ENCODE measurements at regions not wholly inside any gene's neighbourhood (a gene's known extent, or its start where the extent isn't known, plus 50 kb on each side); places are given as distances from the start of the nearest gene placed in this dataset.
A peak's percentile ranks its signal among the peaks of the same experiment; 100 is the strongest.

- H3K4me1 ChIP-seq (ENCODE audit: control insufficient read depth in 3 of 3, insufficient read depth in 2 of 3, low read depth in 1 of 3, low read length in 2 of 3) = no peaks in the 10 kb centered on the region
- WGBS, 3 donors = 96 to 100% (median 97%) methylated on average over 2 of the region's 2 CpGs
- H3K4me3 ChIP-seq (ENCODE audit: low read depth in 1 of 3, low read length in 3 of 3) = no peak overlapping the region
- no peaks in the 10 kb centered on the region for H3K27me3 ChIP-seq (ENCODE audit: control insufficient read depth in 3 of 3, insufficient read depth in 3 of 3, low read length in 3 of 3)
- no peak for FAIRE-seq
- H3K27ac ChIP-seq (ENCODE audit: low read depth in 1 of 3, low read length in 2 of 3) = no peak overlapping the region
- DNase-seq = no peak
- no peaks in the 10 kb centered on the region for H3K9me3 ChIP-seq (ENCODE audit: control insufficient read depth in 2 of 2, insufficient read depth in 1 of 2, low read depth in 1 of 2, low read length in 1 of 2)
- H3K36me3 ChIP-seq (ENCODE audit: control insufficient read depth in 3 of 3, insufficient read depth in 2 of 3, low read depth in 1 of 3, low read length in 3 of 3) = no peaks in the 10 kb centered on the region
Measured at GRCh38 chr16:72542102-72542501, 370.1 kb upstream of the PMFBP1 start.

GRCh38 chr16:72537664-72538063 is 365.7 kb upstream of the PMFBP1 start:
- H3K4me3 ChIP-seq (ENCODE audit: low read depth in 1 of 3, low read length in 3 of 3) = no peak overlapping the region
- no peaks in the 10 kb centered on the region for H3K4me1 ChIP-seq (ENCODE audit: control insufficient read depth in 3 of 3, insufficient read depth in 2 of 3, low read depth in 1 of 3, low read length in 2 of 3)
- FAIRE-seq (no peak), DNase-seq (no peak)
- H3K36me3 ChIP-seq (ENCODE audit: control insufficient read depth in 3 of 3, insufficient read depth in 2 of 3, low read depth in 1 of 3, low read length in 3 of 3) = no peaks in the 10 kb centered on the region
- no peaks in the 10 kb centered on the region for H3K27me3 ChIP-seq (ENCODE audit: control insufficient read depth in 3 of 3, insufficient read depth in 3 of 3, low read length in 3 of 3)
- H3K9me3 ChIP-seq (ENCODE audit: control insufficient read depth in 2 of 2, insufficient read depth in 1 of 2, low read depth in 1 of 2, low read length in 1 of 2) = no peaks in the 10 kb centered on the region
- H3K27ac ChIP-seq (ENCODE audit: low read depth in 1 of 3, low read length in 2 of 3) = no peak overlapping the region

DNA sequence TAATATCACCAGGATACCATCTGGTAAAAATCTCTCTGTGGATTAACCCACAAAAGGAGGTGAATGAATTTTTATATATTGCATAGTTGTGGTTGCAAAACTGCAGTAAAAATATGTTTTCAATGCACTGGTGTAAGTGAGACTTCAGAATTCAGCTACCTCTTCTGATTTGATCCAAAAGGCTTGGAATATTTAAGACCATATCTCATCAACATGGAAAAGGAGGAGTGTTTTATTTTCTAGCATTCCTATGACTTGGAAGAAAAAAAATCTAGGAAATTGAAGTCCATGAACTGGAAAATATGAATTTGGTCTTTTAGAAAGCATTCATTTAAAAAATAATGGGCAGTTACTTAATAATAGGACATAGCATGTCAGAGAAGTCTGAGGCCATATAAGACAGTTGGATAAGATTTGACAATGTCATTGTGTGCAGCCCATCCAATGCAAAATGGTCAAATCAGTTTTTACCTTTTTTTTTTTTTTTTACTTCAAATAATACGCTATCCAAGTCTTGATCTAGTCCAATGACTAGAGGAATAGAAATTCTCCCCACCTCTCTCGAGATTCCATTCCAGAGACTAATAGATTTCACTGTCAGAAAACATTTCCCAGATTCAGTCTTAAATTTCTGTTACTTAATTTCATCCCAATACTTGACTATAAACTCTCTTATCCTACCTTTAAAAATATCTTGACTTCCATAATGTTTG is 364.9 kb upstream of the PMFBP1 start:
- no peaks in the 10 kb centered on the region for H3K4me1 ChIP-seq (ENCODE audit: control insufficient read depth in 3 of 3, insufficient read depth in 2 of 3, low read depth in 1 of 3, low read length in 2 of 3)
- DNase-seq (no peak), FAIRE-seq (no peak)
- H3K36me3 ChIP-seq (ENCODE audit: control insufficient read depth in 3 of 3, insufficient read depth in 2 of 3, low read depth in 1 of 3, low read length in 3 of 3) = no peaks in the 10 kb centered on the region
- H3K4me3 ChIP-seq (ENCODE audit: low read depth in 1 of 3, low read length in 3 of 3) = no peak overlapping the region
- WGBS, 3 donors = 75 to 93% (median 85%) methylated on average over 2 of the region's 2 CpGs
- no peak overlapping the region for H3K27ac ChIP-seq (ENCODE audit: low read depth in 1 of 3, low read length in 2 of 3)
- no peaks in the 10 kb centered on the region for H3K9me3 ChIP-seq (ENCODE audit: control insufficient read depth in 2 of 2, insufficient read depth in 1 of 2, low read depth in 1 of 2, low read length in 1 of 2)
- no peaks in the 10 kb centered on the region for H3K27me3 ChIP-seq (ENCODE audit: control insufficient read depth in 3 of 3, insufficient read depth in 3 of 3, low read length in 3 of 3)

GRCh38 chr16:72532906-72533410 is 361.0 kb upstream of the PMFBP1 start:
- Histone ChIP-seq H3K4me1 (ENCODE audit: control insufficient read depth in 3 of 3, insufficient read depth in 2 of 3, low read depth in 1 of 3, low read length in 2 of 3) (no peaks in the 10 kb centered on the region), H3K27ac (ENCODE audit: low read depth in 1 of 3, low read length in 2 of 3) (no peak overlapping the region), H3K9me3 (ENCODE audit: control insufficient read depth in 2 of 2, insufficient read depth in 1 of 2, low read depth in 1 of 2, low read length in 1 of 2) (no peaks in the 10 kb centered on the region), H3K4me3 (ENCODE audit: low read depth in 1 of 3, low read length in 3 of 3) (no peak overlapping the region), H3K27me3 (ENCODE audit: control insufficient read depth in 3 of 3, insufficient read depth in 3 of 3, low read length in 3 of 3) (no peaks in the 10 kb centered on the region), H3K36me3 (ENCODE audit: control insufficient read depth in 3 of 3, insufficient read depth in 2 of 3, low read depth in 1 of 3, low read length in 3 of 3) (no peaks in the 10 kb centered on the region)
- 76 to 94% (median 91%) methylated on average over 9 of the region's 9 CpGs for WGBS, 3 donors
- FAIRE-seq = no peak
- DNase-seq = no peak

- Histone ChIP-seq H3K27ac (ENCODE audit: low read depth in 1 of 3, low read length in 2 of 3) (no peak overlapping the region), H3K4me3 (ENCODE audit: low read depth in 1 of 3, low read length in 3 of 3) (no peak overlapping the region), H3K9me3 (ENCODE audit: control insufficient read depth in 2 of 2, insufficient read depth in 1 of 2, low read depth in 1 of 2, low read length in 1 of 2) (no peaks in the 10 kb centered on the region), H3K4me1 (ENCODE audit: control insufficient read depth in 3 of 3, insufficient read depth in 2 of 3, low read depth in 1 of 3, low read length in 2 of 3) (no peaks in the 10 kb centered on the region), H3K27me3 (ENCODE audit: control insufficient read depth in 3 of 3, insufficient read depth in 3 of 3, low read length in 3 of 3) (no peaks in the 10 kb centered on the region), H3K36me3 (ENCODE audit: control insufficient read depth in 3 of 3, insufficient read depth in 2 of 3, low read depth in 1 of 3, low read length in 3 of 3) (no peaks in the 10 kb centered on the region)
- FAIRE-seq = no peak
- 90 to 97% (median 93%) methylated on average over 2 of the region's 2 CpGs for WGBS, 3 donors
- DNase-seq = no peak
Measured at GRCh38 chr16:72530434-72530833, 358.5 kb upstream of the PMFBP1 start.

DNA sequence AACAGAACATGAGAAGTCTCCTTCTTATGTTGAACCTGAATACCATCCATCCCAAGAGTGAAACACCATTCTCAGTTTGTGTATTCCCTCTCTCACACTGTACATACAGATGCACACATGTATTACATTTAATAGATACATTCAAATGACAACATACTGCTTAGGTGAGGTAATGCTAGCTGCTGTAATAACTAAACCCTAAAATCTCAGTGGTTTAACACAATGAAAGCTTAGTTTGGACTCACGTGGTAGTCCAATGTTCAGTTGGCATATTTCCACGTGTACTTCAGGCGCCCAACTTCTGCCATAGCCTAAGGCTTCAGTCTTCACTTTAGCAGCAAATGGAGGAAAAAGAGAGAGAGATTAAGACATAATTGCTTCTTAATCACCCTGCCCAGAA is 351.1 kb upstream of the PMFBP1 start:
- 51 to 74% (median 61%) methylated on average over 3 of the region's 3 CpGs for WGBS, 3 donors
- Histone ChIP-seq H3K4me1 (ENCODE audit: control insufficient read depth in 3 of 3, insufficient read depth in 2 of 3, low read depth in 1 of 3, low read length in 2 of 3) (no peaks in the 10 kb centered on the region), H3K4me3 (ENCODE audit: low read depth in 1 of 3, low read length in 3 of 3) (no peak overlapping the region), H3K27ac (ENCODE audit: low read depth in 1 of 3, low read length in 2 of 3) (no peak overlapping the region), H3K9me3 (ENCODE audit: control insufficient read depth in 2 of 2, insufficient read depth in 1 of 2, low read depth in 1 of 2, low read length in 1 of 2) (peaks cover 2 to 6% of the 10 kb centered on the region in 2 donors), H3K27me3 (ENCODE audit: control insufficient read depth in 3 of 3, insufficient read depth in 3 of 3, low read length in 3 of 3) (no peaks in the 10 kb centered on the region), H3K36me3 (ENCODE audit: control insufficient read depth in 3 of 3, insufficient read depth in 2 of 3, low read depth in 1 of 3, low read length in 3 of 3) (no peaks in the 10 kb centered on the region)
- FAIRE-seq (no peak), DNase-seq (peak in 1 of 2 donors; percentile 12)

DNA sequence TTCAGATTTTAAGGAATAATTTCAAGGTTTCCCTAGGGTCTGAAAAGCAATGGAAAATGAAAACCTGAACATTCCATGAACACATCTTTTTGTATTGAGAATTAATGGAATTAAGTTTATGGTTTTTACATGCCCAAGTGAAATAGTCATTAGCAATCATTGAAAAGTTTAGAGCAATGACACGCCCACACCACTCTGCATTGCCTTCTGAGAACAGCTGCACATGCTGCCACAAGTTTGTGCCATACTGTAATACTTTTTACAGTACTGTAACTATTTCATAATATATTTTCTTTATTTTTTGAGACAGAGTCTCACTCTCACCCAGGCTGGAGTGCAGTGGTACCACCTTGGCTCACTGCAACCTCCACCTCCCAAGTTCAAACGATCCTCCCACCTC is 345.2 kb upstream of the PMFBP1 start:
- no peaks in the 10 kb centered on the region for H3K36me3 ChIP-seq (ENCODE audit: control insufficient read depth in 3 of 3, insufficient read depth in 2 of 3, low read depth in 1 of 3, low read length in 3 of 3)
- H3K9me3 ChIP-seq (ENCODE audit: control insufficient read depth in 2 of 2, insufficient read depth in 1 of 2, low read depth in 1 of 2, low read length in 1 of 2) = peaks cover 0 to 1% of the 10 kb centered on the region in 2 donors
- no peak for FAIRE-seq
- no peak overlapping the region for H3K27ac ChIP-seq (ENCODE audit: low read depth in 1 of 3, low read length in 2 of 3)
- H3K27me3 ChIP-seq (ENCODE audit: control insufficient read depth in 3 of 3, insufficient read depth in 3 of 3, low read length in 3 of 3) = no peaks in the 10 kb centered on the region
- DNase-seq = no peak
- H3K4me1 ChIP-seq (ENCODE audit: control insufficient read depth in 3 of 3, insufficient read depth in 2 of 3, low read depth in 1 of 3, low read length in 2 of 3) = no peaks in the 10 kb centered on the region
- no peak overlapping the region for H3K4me3 ChIP-seq (ENCODE audit: low read depth in 1 of 3, low read length in 3 of 3)
- WGBS, 3 donors = 94 to 100% (median 95%) methylated on average over 2 of the region's 2 CpGs

DNA sequence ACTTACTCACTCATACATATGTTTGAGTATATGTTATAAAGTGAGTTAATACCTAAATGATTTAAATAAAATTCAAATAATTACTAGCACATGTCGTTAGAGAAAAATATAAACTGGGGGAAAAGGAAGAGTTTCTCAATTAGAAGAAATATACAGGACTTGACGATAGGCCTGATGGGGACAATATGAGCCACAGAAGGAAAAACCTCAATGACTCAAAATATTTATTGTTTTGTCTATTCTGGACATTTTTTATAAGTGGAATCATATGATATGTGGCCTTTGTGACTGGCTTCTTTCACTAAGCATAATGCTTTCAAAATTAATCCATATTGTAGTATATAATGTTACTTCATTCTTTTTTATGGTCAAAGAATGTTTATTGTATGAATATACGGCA is 339.2 kb upstream of the PMFBP1 start:
- DNase-seq (no peak), FAIRE-seq (no peak)
- H3K4me1 ChIP-seq (ENCODE audit: control insufficient read depth in 3 of 3, insufficient read depth in 2 of 3, low read depth in 1 of 3, low read length in 2 of 3) = no peaks in the 10 kb centered on the region
- 89 to 91% (median 89%) methylated on average over 3 of the region's 3 CpGs for WGBS, 3 donors
- H3K36me3 ChIP-seq (ENCODE audit: control insufficient read depth in 3 of 3, insufficient read depth in 2 of 3, low read depth in 1 of 3, low read length in 3 of 3) = no peaks in the 10 kb centered on the region
- no peaks in the 10 kb centered on the region for H3K27me3 ChIP-seq (ENCODE audit: control insufficient read depth in 3 of 3, insufficient read depth in 3 of 3, low read length in 3 of 3)
- H3K4me3 ChIP-seq (ENCODE audit: low read depth in 1 of 3, low read length in 3 of 3) = no peak overlapping the region
- H3K27ac ChIP-seq (ENCODE audit: low read depth in 1 of 3, low read length in 2 of 3) = no peak overlapping the region
- H3K9me3 ChIP-seq (ENCODE audit: control insufficient read depth in 2 of 2, insufficient read depth in 1 of 2, low read depth in 1 of 2, low read length in 1 of 2) = no peaks in the 10 kb centered on the region

DNA sequence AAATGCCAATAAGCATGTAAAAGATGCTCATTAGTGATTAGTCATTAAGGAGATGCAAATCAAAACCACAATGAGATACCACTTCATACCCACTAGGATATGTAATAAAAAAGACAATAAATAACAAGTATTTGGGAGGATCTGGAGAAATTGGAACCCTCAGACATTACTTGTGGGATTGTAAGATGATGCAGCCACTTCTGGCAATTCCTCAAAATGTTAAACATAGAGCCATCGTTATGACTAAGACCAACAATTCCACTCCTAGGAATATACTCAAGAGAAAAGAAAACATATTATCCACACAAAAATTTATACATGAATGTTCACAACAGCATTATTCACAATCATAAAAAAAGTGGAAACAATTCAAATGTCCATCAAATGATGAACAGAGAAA is 336.2 kb upstream of the PMFBP1 start:
- Histone ChIP-seq H3K9me3 (ENCODE audit: control insufficient read depth in 2 of 2, insufficient read depth in 1 of 2, low read depth in 1 of 2, low read length in 1 of 2) (no peaks in the 10 kb centered on the region), H3K4me1 (ENCODE audit: control insufficient read depth in 3 of 3, insufficient read depth in 2 of 3, low read depth in 1 of 3, low read length in 2 of 3) (no peaks in the 10 kb centered on the region), H3K27ac (ENCODE audit: low read depth in 1 of 3, low read length in 2 of 3) (no peak overlapping the region), H3K36me3 (ENCODE audit: control insufficient read depth in 3 of 3, insufficient read depth in 2 of 3, low read depth in 1 of 3, low read length in 3 of 3) (no peaks in the 10 kb centered on the region), H3K4me3 (ENCODE audit: low read depth in 1 of 3, low read length in 3 of 3) (no peak overlapping the region), H3K27me3 (ENCODE audit: control insufficient read depth in 3 of 3, insufficient read depth in 3 of 3, low read length in 3 of 3) (no peaks in the 10 kb centered on the region)
- DNase-seq = no peak
- WGBS, 3 donors = 73 to 97% (median 95%) methylated on average over 1 of the region's 1 CpG
- no peak for FAIRE-seq
